ENCODE measurements at regions not wholly inside any gene's neighbourhood (a gene's known extent, or its start where the extent isn't known, plus 50 kb on each side); places are given as distances from the start of the nearest gene placed in this dataset.
A peak's percentile ranks its signal among the peaks of the same experiment; 100 is the strongest.

GRCh38 chr1:194707074-194707473 lies 1520.7 kb upstream of the B3GALT2 start:
- no peak overlapping the region for H3K27ac ChIP-seq (ENCODE audit: low read depth, low read length)
- CTCF ChIA-PET: no interaction called here
- DNase-seq: no peak
- no peak overlapping the region for H3K4me3 ChIP-seq (ENCODE audit: low read length)
- no peaks in the 10 kb centered on the region for H3K36me3 Mint-ChIP-seq
- H3K4me3 Mint-ChIP-seq: no peak overlapping the region
- no peaks in the 10 kb centered on the region for H3K9me3 Mint-ChIP-seq
- no peaks in the 10 kb centered on the region for H3K4me1 Mint-ChIP-seq
- no peaks in the 10 kb centered on the region for H3K4me1 ChIP-seq (ENCODE audit: insufficient read depth, low read length)
- POLR2A ChIA-PET: no interaction called here
- no peaks in the 10 kb centered on the region for H3K27me3 Mint-ChIP-seq
- H3K36me3 ChIP-seq (ENCODE audit: insufficient read depth, low read length): no peaks in the 10 kb centered on the region
- H3K9me3 ChIP-seq (ENCODE audit: low read length): no peaks in the 10 kb centered on the region
- no peaks in the 10 kb centered on the region for H3K27me3 ChIP-seq (ENCODE audit: insufficient read depth, low read length, poor library complexity, severe bottlenecking)
- no peak overlapping the region for H3K27ac Mint-ChIP-seq

DNA sequence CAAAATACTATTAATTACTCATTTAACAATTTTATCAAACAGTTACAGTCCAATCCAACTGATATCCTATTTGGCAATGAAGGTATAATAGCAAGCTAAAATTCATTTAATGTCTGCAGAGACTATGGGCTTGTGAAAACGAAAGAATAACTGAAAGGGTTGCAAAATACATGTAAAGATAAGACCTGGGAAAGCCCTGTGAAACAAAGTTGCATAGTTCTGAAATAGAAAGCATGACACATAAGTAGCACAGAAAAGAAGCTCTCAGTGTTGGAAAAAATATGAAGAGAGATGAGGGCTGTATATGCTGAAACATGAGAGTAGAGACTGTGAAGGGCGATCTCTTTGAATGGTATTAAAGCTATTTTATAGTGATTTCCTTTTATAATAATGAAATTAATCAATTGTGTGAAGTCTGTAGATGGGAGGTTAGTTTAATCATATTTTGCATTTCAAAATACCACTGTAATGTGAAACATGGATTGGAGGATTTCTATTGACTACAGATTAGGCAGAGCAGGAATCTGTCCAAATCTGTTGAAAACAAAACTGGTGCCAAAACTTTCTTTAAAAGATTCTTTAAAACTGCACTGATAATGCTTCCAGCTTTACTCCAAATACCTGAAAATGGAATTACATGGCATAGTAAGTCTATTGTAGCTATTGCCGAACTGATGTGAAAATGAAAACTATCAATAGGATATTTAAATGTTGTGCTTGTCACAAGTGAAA lies 1518.9 kb upstream of the B3GALT2 start:
- no peaks in the 10 kb centered on the region for H3K9me3 ChIP-seq (ENCODE audit: low read length)
- no peaks in the 10 kb centered on the region for H3K36me3 ChIP-seq (ENCODE audit: insufficient read depth, low read length)
- H3K27ac ChIP-seq (ENCODE audit: low read depth, low read length): no peak overlapping the region
- H3K27me3 ChIP-seq (ENCODE audit: insufficient read depth, low read length, poor library complexity, severe bottlenecking): no peaks in the 10 kb centered on the region
- Mint-ChIP-seq H3K4me1 (no peaks in the 10 kb centered on the region), H3K27me3 (no peaks in the 10 kb centered on the region), H3K4me3 (no peak overlapping the region), H3K27ac (no peak overlapping the region), H3K36me3 (no peaks in the 10 kb centered on the region), H3K9me3 (no peaks in the 10 kb centered on the region)
- no peak for DNase-seq
- POLR2A ChIA-PET: no interaction called here
- H3K4me3 ChIP-seq (ENCODE audit: low read length): no peak overlapping the region
- CTCF ChIA-PET: no interaction called here
- no peaks in the 10 kb centered on the region for H3K4me1 ChIP-seq (ENCODE audit: insufficient read depth, low read length)

GRCh38 chr1:194698908-194699318 lies 1512.5 kb upstream of the B3GALT2 start:
- ChIA-PET POLR2A (no interaction called here), CTCF (no interaction called here)
- Mint-ChIP-seq H3K4me3 (no peak overlapping the region), H3K27ac (no peak overlapping the region), H3K9me3 (peaks cover 0 to 3% (median 0%) of the 10 kb centered on the region in 5 donors), H3K36me3 (no peaks in the 10 kb centered on the region), H3K4me1 (no peaks in the 10 kb centered on the region), H3K27me3 (no peaks in the 10 kb centered on the region)
- Histone ChIP-seq H3K9me3 (ENCODE audit: low read length) (no peaks in the 10 kb centered on the region), H3K36me3 (ENCODE audit: insufficient read depth, low read length) (no peaks in the 10 kb centered on the region), H3K4me1 (ENCODE audit: insufficient read depth, low read length) (no peaks in the 10 kb centered on the region), H3K4me3 (ENCODE audit: low read length) (no peak overlapping the region), H3K27me3 (ENCODE audit: insufficient read depth, low read length, poor library complexity, severe bottlenecking) (no peaks in the 10 kb centered on the region), H3K27ac (ENCODE audit: low read depth, low read length) (no peak overlapping the region)
- no peak for DNase-seq

GRCh38 chr1:194693244-194693643 lies 1506.8 kb upstream of the B3GALT2 start:
- no peaks in the 10 kb centered on the region for H3K36me3 Mint-ChIP-seq
- Histone ChIP-seq H3K9me3 (ENCODE audit: low read length) (no peaks in the 10 kb centered on the region), H3K36me3 (ENCODE audit: insufficient read depth, low read length) (no peaks in the 10 kb centered on the region), H3K27me3 (ENCODE audit: insufficient read depth, low read length, poor library complexity, severe bottlenecking) (no peaks in the 10 kb centered on the region), H3K27ac (ENCODE audit: low read depth, low read length) (no peak overlapping the region), H3K4me3 (ENCODE audit: low read length) (no peak overlapping the region), H3K4me1 (ENCODE audit: insufficient read depth, low read length) (no peaks in the 10 kb centered on the region)
- no peak overlapping the region for H3K27ac Mint-ChIP-seq
- no peaks in the 10 kb centered on the region for H3K4me1 Mint-ChIP-seq
- H3K27me3 Mint-ChIP-seq: no peaks in the 10 kb centered on the region
- peaks cover 0 to 2% (median 0%) of the 10 kb centered on the region in 5 donors for H3K9me3 Mint-ChIP-seq
- no peak overlapping the region for H3K4me3 Mint-ChIP-seq
- DNase-seq: no peak
- CTCF ChIA-PET: no interaction called here
- POLR2A ChIA-PET: no interaction called here

- CTCF ChIA-PET: no interaction called here
- no peak for DNase-seq
- Mint-ChIP-seq H3K36me3 (no peaks in the 10 kb centered on the region), H3K4me3 (no peak overlapping the region), H3K4me1 (no peaks in the 10 kb centered on the region), H3K27me3 (no peaks in the 10 kb centered on the region), H3K9me3 (peaks cover 0 to 3% (median 0%) of the 10 kb centered on the region in 5 donors), H3K27ac (no peak overlapping the region)
- Histone ChIP-seq H3K4me1 (ENCODE audit: insufficient read depth, low read length) (no peaks in the 10 kb centered on the region), H3K36me3 (ENCODE audit: insufficient read depth, low read length) (no peaks in the 10 kb centered on the region), H3K4me3 (ENCODE audit: low read length) (no peak overlapping the region), H3K27ac (ENCODE audit: low read depth, low read length) (no peak overlapping the region), H3K27me3 (ENCODE audit: insufficient read depth, low read length, poor library complexity, severe bottlenecking) (no peaks in the 10 kb centered on the region), H3K9me3 (ENCODE audit: low read length) (no peaks in the 10 kb centered on the region)
- POLR2A ChIA-PET: no interaction called here
Measured at GRCh38 chr1:194684636-194685035, 1498.2 kb upstream of the B3GALT2 start.

GRCh38 chr1:194658090-194658439 lies 1471.7 kb upstream of the B3GALT2 start:
- H3K36me3 ChIP-seq (ENCODE audit: insufficient read depth, low read length): no peaks in the 10 kb centered on the region
- H3K27ac ChIP-seq (ENCODE audit: low read depth, low read length): peak overlapping the region; percentile 51
- H3K27me3 ChIP-seq (ENCODE audit: insufficient read depth, low read length, poor library complexity, severe bottlenecking): no peaks in the 10 kb centered on the region
- Mint-ChIP-seq H3K4me3 (no peak overlapping the region), H3K27ac (no peak overlapping the region), H3K27me3 (no peaks in the 10 kb centered on the region), H3K4me1 (no peaks in the 10 kb centered on the region), H3K36me3 (no peaks in the 10 kb centered on the region), H3K9me3 (peaks cover 0 to 3% (median 2%) of the 10 kb centered on the region in 5 donors)
- DNase-seq: no peak
- H3K4me1 ChIP-seq (ENCODE audit: insufficient read depth, low read length): no peaks in the 10 kb centered on the region
- CTCF ChIA-PET: no interaction called here
- POLR2A ChIA-PET: no interaction called here
- H3K4me3 ChIP-seq (ENCODE audit: low read length): no peak overlapping the region
- no peaks in the 10 kb centered on the region for H3K9me3 ChIP-seq (ENCODE audit: low read length)

- ChIA-PET CTCF (no interaction called here), POLR2A (no interaction called here)
- H3K4me1 Mint-ChIP-seq: no peaks in the 10 kb centered on the region
- Histone ChIP-seq H3K27ac (ENCODE audit: low read depth, low read length) (no peak overlapping the region), H3K36me3 (ENCODE audit: insufficient read depth, low read length) (no peaks in the 10 kb centered on the region), H3K9me3 (ENCODE audit: low read length) (no peaks in the 10 kb centered on the region), H3K4me3 (ENCODE audit: low read length) (no peak overlapping the region), H3K4me1 (ENCODE audit: insufficient read depth, low read length) (no peaks in the 10 kb centered on the region), H3K27me3 (ENCODE audit: insufficient read depth, low read length, poor library complexity, severe bottlenecking) (no peaks in the 10 kb centered on the region)
- H3K4me3 Mint-ChIP-seq: no peak overlapping the region
- no peaks in the 10 kb centered on the region for H3K36me3 Mint-ChIP-seq
- no peak overlapping the region for H3K27ac Mint-ChIP-seq
- peaks cover 0 to 5% (median 0%) of the 10 kb centered on the region in 5 donors for H3K9me3 Mint-ChIP-seq
- DNase-seq: no peak
- H3K27me3 Mint-ChIP-seq: no peaks in the 10 kb centered on the region
Measured at GRCh38 chr1:194654956-194655355, 1468.5 kb upstream of the B3GALT2 start.

DNA sequence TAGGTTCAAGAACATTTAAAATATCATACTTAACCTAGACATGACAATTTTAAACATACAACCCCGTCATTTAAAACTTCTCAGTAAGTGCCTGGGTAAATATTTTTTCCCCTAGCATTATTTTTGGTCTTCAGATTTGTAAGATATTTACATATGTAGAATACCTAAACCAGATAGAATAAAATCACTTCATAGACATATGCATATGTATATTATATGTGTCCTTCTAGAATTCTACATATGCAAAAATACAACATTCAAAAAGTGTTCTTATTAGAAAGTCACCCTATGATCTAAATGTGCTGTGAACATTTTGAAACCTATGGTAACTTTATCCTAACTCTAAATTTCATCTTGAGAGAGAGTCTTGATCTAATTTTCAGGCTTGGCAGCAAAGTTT lies 1467.0 kb upstream of the B3GALT2 start:
- Mint-ChIP-seq H3K27ac (no peak overlapping the region), H3K9me3 (peaks cover 0 to 5% (median 0%) of the 10 kb centered on the region in 5 donors), H3K4me3 (no peak overlapping the region), H3K4me1 (no peaks in the 10 kb centered on the region), H3K27me3 (no peaks in the 10 kb centered on the region), H3K36me3 (no peaks in the 10 kb centered on the region)
- no peak overlapping the region for H3K27ac ChIP-seq (ENCODE audit: low read depth, low read length)
- H3K27me3 ChIP-seq (ENCODE audit: insufficient read depth, low read length, poor library complexity, severe bottlenecking): no peaks in the 10 kb centered on the region
- POLR2A ChIA-PET: no interaction called here
- CTCF ChIA-PET: no interaction called here
- no peaks in the 10 kb centered on the region for H3K36me3 ChIP-seq (ENCODE audit: insufficient read depth, low read length)
- H3K4me1 ChIP-seq (ENCODE audit: insufficient read depth, low read length): no peaks in the 10 kb centered on the region
- H3K4me3 ChIP-seq (ENCODE audit: low read length): no peak overlapping the region
- no peaks in the 10 kb centered on the region for H3K9me3 ChIP-seq (ENCODE audit: low read length)
- no peak for DNase-seq

DNA sequence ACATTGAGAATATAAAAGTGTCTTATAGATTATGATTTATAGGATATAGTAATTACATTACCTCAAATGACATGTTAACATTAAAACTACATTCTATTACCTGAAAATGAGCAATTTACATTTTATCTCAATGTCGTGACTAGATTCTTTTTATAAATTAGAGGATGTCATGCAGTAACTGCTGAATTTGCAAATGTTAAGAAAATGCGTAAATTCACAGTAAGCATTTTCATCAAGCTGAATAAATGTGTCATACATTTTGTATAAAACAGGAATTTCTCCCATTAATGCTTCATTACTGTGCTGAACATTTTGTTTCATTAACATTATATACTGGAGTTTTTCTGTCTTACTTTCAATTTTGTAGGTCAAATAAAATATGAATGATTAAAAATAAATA lies 1460.7 kb upstream of the B3GALT2 start:
- H3K9me3 Mint-ChIP-seq: peaks cover 0 to 3% (median 0%) of the 10 kb centered on the region in 5 donors
- Histone ChIP-seq H3K36me3 (ENCODE audit: insufficient read depth, low read length) (no peaks in the 10 kb centered on the region), H3K4me3 (ENCODE audit: low read length) (no peak overlapping the region), H3K27ac (ENCODE audit: low read depth, low read length) (no peak overlapping the region), H3K27me3 (ENCODE audit: insufficient read depth, low read length, poor library complexity, severe bottlenecking) (no peaks in the 10 kb centered on the region), H3K9me3 (ENCODE audit: low read length) (no peaks in the 10 kb centered on the region), H3K4me1 (ENCODE audit: insufficient read depth, low read length) (no peaks in the 10 kb centered on the region)
- no peak overlapping the region for H3K4me3 Mint-ChIP-seq
- H3K4me1 Mint-ChIP-seq: no peaks in the 10 kb centered on the region
- no peaks in the 10 kb centered on the region for H3K36me3 Mint-ChIP-seq
- POLR2A ChIA-PET: no interaction called here
- no peaks in the 10 kb centered on the region for H3K27me3 Mint-ChIP-seq
- no peak for DNase-seq
- CTCF ChIA-PET: no interaction called here
- H3K27ac Mint-ChIP-seq: no peak overlapping the region
